Smooth muscle cell (in vitro differentiated cells): ENCODE measurements at regions not wholly inside any gene's neighbourhood (a gene's known extent, or its start where the extent isn't known, plus 50 kb on each side); places are given as distances from the start of the nearest gene placed in this dataset.

ENCODE experiments used
- DNase-seq: peaks from one replicate; lab custom pipeline; 2025; ENCODE audit not compliant: unreplicated experiment; lab: John Stamatoyannopoulos, UW
- H2AFZ ChIP-seq: fragments of 200-600 bp; sonication (generic); 2 replicates; pipeline ENCODE4 v1.6.0; 2016; ENCODE audit warnings: antibody characterized with exemption, low read depth, mild to moderate bottlenecking
- H3F3A ChIP-seq: fragments of 200-600 bp; sonication (generic); 2 replicates; pipeline ENCODE4 v1.6.0; 2017; ENCODE audit warnings: antibody characterized with exemption, low read depth
- H3K27ac ChIP-seq: fragments of 200-600 bp; sonication (generic); 2 replicates; pipeline ENCODE4 v1.5.1; 2016; ENCODE audit warnings: low read depth, mild to moderate bottlenecking
- H3K27me3 ChIP-seq: fragments of 200-600 bp; sonication (generic); 2 replicates; pipeline ENCODE4 v1.6.1; 2016; ENCODE audit warnings: low read depth, mild to moderate bottlenecking
- H3K36me3 ChIP-seq: fragments of 200-600 bp; sonication (generic); 2 replicates; pipeline ENCODE4 v1.5.1; 2016; ENCODE audit warnings: low read depth
- H3K4me1 ChIP-seq: fragments of 200-600 bp; sonication (generic); 2 replicates; pipeline ENCODE4 v1.5.1; 2016; ENCODE audit warnings: low read depth
- H3K4me2 ChIP-seq: fragments of 200-600 bp; sonication (generic); 2 replicates; pipeline ENCODE4 v1.6.0; 2016; ENCODE audit warnings: mild to moderate bottlenecking
- H3K4me3 ChIP-seq: fragments of 200-600 bp; sonication (generic); 2 replicates; pipeline ENCODE4 v1.5.1; 2016; ENCODE audit warnings: mild to moderate bottlenecking
- H3K79me2 ChIP-seq: fragments of 200-600 bp; sonication (generic); 2 replicates; pipeline ENCODE4 v1.6.0; 2016; ENCODE audit warnings: low read depth, mild to moderate bottlenecking
- H3K9ac ChIP-seq: fragments of 200-600 bp; sonication (generic); 2 replicates; pipeline ENCODE4 v1.6.0; 2016; ENCODE audit warnings: low read depth
- H3K9me3 ChIP-seq: fragments of 200-600 bp; sonication (generic); replicated peaks from 2 replicates; pipeline ENCODE4 v1.5.1; 2016; ENCODE audit warnings: low read depth
- H4K20me1 ChIP-seq: fragments of 200-600 bp; sonication (generic); 2 replicates; pipeline ENCODE4 v1.6.0; 2016; ENCODE audit warnings: low read depth
- WGBS: methylation state at CpG from one replicate; pipeline ENCODE4 v1.1.7; 2016; ENCODE audit warnings: low lambda C conversion rate; 5-methylcytosine and 5-hydroxymethylcytosine counted together
- TF ChIP-seq, protein P1 (sequence below): fragments of 200-600 bp; sonication (generic); IDR thresholded peaks from 2 replicates; pipeline ENCODE4 v1.5.1; 2017; ENCODE audit warnings: borderline replicate concordance, mild to moderate bottlenecking, antibody characterized with exemption; ENCODE audit not compliant: insufficient read depth, poor library complexity, severe bottlenecking

DNA sequence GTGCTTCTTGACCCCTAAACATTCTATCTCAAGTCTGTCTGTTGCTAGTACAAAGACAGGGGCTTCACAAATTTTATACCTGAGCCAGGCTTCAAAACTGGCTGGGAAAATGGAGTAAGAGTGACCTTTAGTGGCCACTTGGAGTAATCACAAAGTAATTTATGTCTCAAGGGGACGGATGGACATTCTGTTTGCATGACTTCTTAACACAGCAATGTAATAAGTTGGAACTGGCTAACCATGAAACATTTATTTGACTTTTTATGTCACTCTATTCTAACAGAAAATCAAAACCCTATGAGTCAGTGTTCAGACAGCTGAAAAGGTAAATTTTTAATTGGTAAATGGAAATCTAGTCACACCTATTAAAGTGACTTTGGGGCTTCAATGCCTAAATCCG, 600.6 kb downstream of the ANKRD50 start:
- WGBS = 48% methylated on average over 2 of the region's 2 CpGs
- no peaks in the 10 kb centered on the region for H3K9me3 ChIP-seq
- no peaks in the 10 kb centered on the region for H4K20me1 ChIP-seq
- no peaks in the 10 kb centered on the region for H3K36me3 ChIP-seq
- H3K4me2 ChIP-seq = no peak overlapping the region
- H3K27me3 ChIP-seq = no peaks in the 10 kb centered on the region
- no peaks in the 10 kb centered on the region for H3K4me1 ChIP-seq
- peak overlapping the region; percentile 66 for H2AFZ ChIP-seq
- TF ChIP-seq, protein P1, sequence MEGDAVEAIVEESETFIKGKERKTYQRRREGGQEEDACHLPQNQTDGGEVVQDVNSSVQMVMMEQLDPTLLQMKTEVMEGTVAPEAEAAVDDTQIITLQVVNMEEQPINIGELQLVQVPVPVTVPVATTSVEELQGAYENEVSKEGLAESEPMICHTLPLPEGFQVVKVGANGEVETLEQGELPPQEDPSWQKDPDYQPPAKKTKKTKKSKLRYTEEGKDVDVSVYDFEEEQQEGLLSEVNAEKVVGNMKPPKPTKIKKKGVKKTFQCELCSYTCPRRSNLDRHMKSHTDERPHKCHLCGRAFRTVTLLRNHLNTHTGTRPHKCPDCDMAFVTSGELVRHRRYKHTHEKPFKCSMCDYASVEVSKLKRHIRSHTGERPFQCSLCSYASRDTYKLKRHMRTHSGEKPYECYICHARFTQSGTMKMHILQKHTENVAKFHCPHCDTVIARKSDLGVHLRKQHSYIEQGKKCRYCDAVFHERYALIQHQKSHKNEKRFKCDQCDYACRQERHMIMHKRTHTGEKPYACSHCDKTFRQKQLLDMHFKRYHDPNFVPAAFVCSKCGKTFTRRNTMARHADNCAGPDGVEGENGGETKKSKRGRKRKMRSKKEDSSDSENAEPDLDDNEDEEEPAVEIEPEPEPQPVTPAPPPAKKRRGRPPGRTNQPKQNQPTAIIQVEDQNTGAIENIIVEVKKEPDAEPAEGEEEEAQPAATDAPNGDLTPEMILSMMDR = peak; percentile 68
- H3K4me3 ChIP-seq = no peak overlapping the region
- DNase-seq = no peak
- H3F3A ChIP-seq = no peaks in the 10 kb centered on the region
- no peaks in the 10 kb centered on the region for H3K79me2 ChIP-seq
- no peak overlapping the region for H3K9ac ChIP-seq
- no peak overlapping the region for H3K27ac ChIP-seq

DNA sequence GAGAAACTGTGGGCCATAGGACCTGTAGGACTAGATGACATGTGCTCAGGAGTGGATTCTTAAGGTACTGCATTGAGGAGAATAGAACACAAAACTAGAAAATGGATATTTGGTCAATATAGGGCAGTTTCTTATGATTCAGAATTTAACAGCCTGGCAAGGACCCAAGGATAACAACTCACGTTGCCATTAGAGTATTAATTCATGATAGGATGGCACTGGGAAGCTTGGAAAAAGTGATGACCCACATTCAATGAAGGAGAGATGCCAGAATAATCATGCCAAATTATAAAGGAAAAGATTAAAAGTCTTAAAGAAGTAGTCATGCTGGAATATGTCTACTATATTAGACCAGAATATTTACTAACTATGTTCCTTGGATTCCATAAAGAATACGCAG, 594.5 kb downstream of the ANKRD50 start:
- no peaks in the 10 kb centered on the region for H4K20me1 ChIP-seq
- 73% methylated on average over 2 of the region's 2 CpGs for WGBS
- H3K27ac ChIP-seq = no peak overlapping the region
- no peaks in the 10 kb centered on the region for H3K4me1 ChIP-seq
- no peaks in the 10 kb centered on the region for H3K27me3 ChIP-seq
- H3K4me2 ChIP-seq = no peak overlapping the region
- H3K79me2 ChIP-seq = no peaks in the 10 kb centered on the region
- DNase-seq = no peak
- H3K4me3 ChIP-seq = no peak overlapping the region
- no peak overlapping the region for H3K9ac ChIP-seq
- no peaks in the 10 kb centered on the region for H3K9me3 ChIP-seq
- TF ChIP-seq, protein P1 = no peak
- no peaks in the 10 kb centered on the region for H3F3A ChIP-seq
- no peaks in the 10 kb centered on the region for H3K36me3 ChIP-seq
- H2AFZ ChIP-seq = no peak overlapping the region

DNA sequence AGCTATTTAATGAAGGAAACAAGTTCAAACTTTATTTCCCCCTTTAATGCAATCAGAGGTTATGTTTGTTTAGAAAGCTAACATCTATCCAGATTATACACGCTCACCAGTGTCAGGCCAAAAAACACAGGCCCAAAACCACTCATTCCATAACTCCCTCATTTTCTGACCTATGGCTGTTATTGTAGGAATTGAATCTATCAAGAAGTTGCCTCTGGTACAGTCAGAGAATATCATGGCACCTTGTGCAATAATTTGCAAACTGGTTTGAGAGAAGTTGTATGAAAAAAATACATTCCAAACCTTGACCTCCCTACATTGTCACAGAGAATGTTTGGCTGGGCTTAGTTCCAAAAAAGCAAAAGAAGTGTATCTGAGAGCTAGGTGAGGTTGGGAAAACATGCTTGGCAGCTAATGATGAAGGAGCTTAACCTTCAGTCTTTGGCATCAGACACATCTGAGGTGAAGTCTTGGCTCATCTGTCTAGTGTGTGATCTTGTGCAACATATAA, 591.0 kb downstream of the ANKRD50 start:
- TF ChIP-seq, protein P1 = no peak
- WGBS = 88% methylated on average over 1 of the region's 1 CpG
- Histone ChIP-seq H3K9ac (no peak overlapping the region), H3K4me2 (no peak overlapping the region), H4K20me1 (no peaks in the 10 kb centered on the region), H3K36me3 (no peaks in the 10 kb centered on the region), H3F3A (no peaks in the 10 kb centered on the region), H3K79me2 (no peaks in the 10 kb centered on the region), H3K27ac (no peak overlapping the region), H3K9me3 (no peaks in the 10 kb centered on the region), H3K4me3 (no peak overlapping the region), H3K27me3 (no peaks in the 10 kb centered on the region), H3K4me1 (no peaks in the 10 kb centered on the region), H2AFZ (no peak overlapping the region)
- no peak for DNase-seq

DNA sequence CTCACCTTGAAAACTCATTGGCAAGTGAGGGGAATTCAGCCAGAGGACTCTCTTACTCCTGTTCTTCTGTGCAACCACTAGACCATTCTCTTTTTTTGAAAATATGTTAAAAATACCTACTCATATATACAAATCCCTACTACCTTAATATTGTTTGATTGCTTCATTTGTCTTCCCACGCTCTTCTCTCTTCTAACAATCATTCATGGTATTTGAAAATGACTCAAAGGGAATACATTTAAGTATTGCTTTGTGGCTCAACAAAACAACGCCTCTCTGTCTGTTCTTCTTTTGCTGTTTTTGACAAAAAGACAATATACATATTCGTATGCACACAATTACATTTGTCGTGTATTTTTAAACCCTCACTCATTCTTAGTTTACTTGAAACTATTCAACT, 589.4 kb downstream of the ANKRD50 start:
- no peaks in the 10 kb centered on the region for H3K27me3 ChIP-seq
- H3K79me2 ChIP-seq = no peaks in the 10 kb centered on the region
- H4K20me1 ChIP-seq = no peaks in the 10 kb centered on the region
- H3K4me1 ChIP-seq = no peaks in the 10 kb centered on the region
- H3K27ac ChIP-seq = no peak overlapping the region
- no peak overlapping the region for H3K9ac ChIP-seq
- no peak overlapping the region for H2AFZ ChIP-seq
- no peaks in the 10 kb centered on the region for H3K36me3 ChIP-seq
- no peak overlapping the region for H3K4me3 ChIP-seq
- no peak overlapping the region for H3K4me2 ChIP-seq
- 91% methylated on average over 4 of the region's 4 CpGs for WGBS
- no peaks in the 10 kb centered on the region for H3K9me3 ChIP-seq
- TF ChIP-seq, protein P1 = no peak
- DNase-seq = no peak
- H3F3A ChIP-seq = no peaks in the 10 kb centered on the region
